ENCODE measurements at regions not wholly inside any gene's neighbourhood (a gene's known extent, or its start where the extent isn't known, plus 50 kb on each side); places are given as distances from the start of the nearest gene placed in this dataset.

DNA sequence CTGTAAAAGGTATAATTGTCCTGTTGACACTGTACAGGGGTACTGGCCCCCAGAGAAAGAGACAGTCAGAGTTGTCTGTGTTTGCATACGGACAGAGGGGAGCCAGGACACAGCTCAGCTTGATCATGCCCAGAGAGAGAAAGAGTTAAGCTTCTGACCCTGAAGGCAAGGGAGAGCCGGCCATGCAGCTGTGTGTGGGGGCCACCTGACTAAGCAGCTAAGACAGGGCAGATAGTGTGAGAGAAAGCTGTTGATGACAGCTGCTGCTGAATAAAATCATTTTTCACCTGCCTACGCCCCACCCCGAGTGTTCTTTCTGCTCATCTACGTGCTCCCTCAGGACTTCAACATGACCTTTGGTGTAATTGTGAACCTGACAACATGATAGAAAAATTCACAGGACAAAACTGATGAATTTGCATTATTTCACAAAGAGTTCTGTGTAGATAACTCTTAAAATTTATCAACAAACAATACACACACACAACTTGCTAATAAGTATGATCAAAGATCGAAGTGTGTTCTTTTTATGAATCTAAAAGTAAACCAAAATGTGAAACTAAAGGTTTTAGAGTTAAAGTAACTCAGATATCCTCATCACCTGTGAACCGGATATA, 1294.3 kb upstream of the ATXN8OS start:
- no peak for ATAC-seq
- H3K27ac ChIP-seq: no peak overlapping the region
- no peak for DNase-seq
- no peaks in the 10 kb centered on the region for H3K9me3 ChIP-seq
- no peak overlapping the region for H3K4me3 ChIP-seq
- no peaks in the 10 kb centered on the region for H3K36me3 ChIP-seq
- no peaks in the 10 kb centered on the region for H3K27me3 ChIP-seq (ENCODE audit: low read depth)
- H3K4me1 ChIP-seq: no peaks in the 10 kb centered on the region
- intact Hi-C loops (cut with DNase I): no loop called here
- TF ChIP-seq, protein P1, sequence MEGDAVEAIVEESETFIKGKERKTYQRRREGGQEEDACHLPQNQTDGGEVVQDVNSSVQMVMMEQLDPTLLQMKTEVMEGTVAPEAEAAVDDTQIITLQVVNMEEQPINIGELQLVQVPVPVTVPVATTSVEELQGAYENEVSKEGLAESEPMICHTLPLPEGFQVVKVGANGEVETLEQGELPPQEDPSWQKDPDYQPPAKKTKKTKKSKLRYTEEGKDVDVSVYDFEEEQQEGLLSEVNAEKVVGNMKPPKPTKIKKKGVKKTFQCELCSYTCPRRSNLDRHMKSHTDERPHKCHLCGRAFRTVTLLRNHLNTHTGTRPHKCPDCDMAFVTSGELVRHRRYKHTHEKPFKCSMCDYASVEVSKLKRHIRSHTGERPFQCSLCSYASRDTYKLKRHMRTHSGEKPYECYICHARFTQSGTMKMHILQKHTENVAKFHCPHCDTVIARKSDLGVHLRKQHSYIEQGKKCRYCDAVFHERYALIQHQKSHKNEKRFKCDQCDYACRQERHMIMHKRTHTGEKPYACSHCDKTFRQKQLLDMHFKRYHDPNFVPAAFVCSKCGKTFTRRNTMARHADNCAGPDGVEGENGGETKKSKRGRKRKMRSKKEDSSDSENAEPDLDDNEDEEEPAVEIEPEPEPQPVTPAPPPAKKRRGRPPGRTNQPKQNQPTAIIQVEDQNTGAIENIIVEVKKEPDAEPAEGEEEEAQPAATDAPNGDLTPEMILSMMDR (IDR thresholded peaks at IDR 0.05): no peak

DNA sequence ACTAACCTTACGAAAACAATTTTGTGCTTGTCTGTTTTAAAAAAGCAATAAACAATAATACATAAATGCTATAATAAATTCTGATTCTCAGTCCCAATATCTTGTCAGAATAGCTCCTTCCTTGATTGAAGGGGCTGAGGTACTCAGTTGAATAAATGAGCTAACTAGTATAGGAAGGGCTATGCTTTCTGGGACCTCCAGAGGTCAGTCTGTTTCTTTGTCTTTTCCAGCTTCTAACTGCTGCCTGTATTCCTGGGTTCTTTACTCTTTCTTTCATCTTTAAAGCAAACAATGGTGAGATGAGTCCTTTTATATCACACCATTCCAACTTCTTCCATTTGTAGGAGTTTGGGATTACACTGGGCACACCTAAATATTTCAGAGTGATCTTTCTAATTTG, 1297.0 kb upstream of the ATXN8OS start:
- H3K4me3 ChIP-seq: no peak overlapping the region
- TF ChIP-seq, protein P1 (IDR thresholded peaks at IDR 0.05): no peak
- DNase-seq (no peak), ATAC-seq (no peak)
- no peaks in the 10 kb centered on the region for H3K36me3 ChIP-seq
- no peaks in the 10 kb centered on the region for H3K4me1 ChIP-seq
- H3K9me3 ChIP-seq: no peaks in the 10 kb centered on the region
- intact Hi-C loops (cut with DNase I): no loop called here
- H3K27ac ChIP-seq: no peak overlapping the region
- H3K27me3 ChIP-seq (ENCODE audit: low read depth): no peaks in the 10 kb centered on the region

DNA sequence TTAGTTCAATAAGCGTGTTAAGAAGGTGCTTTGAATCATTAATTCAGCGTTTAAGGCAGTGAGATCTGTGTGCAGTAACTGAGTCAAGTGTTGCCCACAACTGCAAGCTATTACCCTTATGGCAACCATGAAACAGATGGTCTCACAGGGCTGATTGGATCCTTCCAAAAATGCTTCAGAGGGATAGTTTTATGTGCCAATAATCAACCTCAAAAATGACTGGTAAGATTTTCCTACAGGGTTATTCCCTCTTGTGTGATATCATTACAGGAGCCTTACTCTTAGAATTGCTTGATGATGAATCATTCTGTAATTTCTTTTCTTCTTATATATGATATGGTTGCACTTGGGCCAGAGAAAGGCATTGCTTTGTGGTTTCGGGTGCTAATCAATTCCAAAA, 1299.2 kb upstream of the ATXN8OS start:
- ATAC-seq (no peak), DNase-seq (no peak)
- H3K27me3 ChIP-seq (ENCODE audit: low read depth): no peaks in the 10 kb centered on the region
- no peak overlapping the region for H3K27ac ChIP-seq
- no peaks in the 10 kb centered on the region for H3K36me3 ChIP-seq
- TF ChIP-seq, protein P1 (IDR thresholded peaks at IDR 0.05): no peak
- H3K9me3 ChIP-seq: no peaks in the 10 kb centered on the region
- no peak overlapping the region for H3K4me3 ChIP-seq
- intact Hi-C loops (cut with DNase I): no loop called here
- no peaks in the 10 kb centered on the region for H3K4me1 ChIP-seq

DNA sequence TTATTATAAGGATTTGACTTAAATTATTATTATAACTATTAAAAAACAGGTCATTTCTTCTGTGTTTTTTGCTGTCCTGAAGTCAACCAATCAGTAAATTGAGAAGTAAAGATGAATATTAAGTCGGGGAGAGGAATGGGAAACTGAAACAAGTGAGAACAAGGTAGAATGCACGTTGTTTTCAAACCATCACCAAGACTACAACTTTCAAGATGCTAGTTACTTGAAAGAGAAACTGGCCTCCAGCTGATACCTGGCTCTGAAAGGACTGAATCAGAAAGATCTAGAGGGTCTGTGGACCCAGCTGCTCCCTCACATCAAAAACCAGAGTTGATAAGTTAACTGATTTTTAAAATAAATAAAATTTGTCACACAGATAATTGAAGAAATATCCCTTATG, 1301.5 kb upstream of the ATXN8OS start:
- H3K27me3 ChIP-seq (ENCODE audit: low read depth): no peaks in the 10 kb centered on the region
- intact Hi-C loops (cut with DNase I): no loop called here
- ATAC-seq: no peak

DNA sequence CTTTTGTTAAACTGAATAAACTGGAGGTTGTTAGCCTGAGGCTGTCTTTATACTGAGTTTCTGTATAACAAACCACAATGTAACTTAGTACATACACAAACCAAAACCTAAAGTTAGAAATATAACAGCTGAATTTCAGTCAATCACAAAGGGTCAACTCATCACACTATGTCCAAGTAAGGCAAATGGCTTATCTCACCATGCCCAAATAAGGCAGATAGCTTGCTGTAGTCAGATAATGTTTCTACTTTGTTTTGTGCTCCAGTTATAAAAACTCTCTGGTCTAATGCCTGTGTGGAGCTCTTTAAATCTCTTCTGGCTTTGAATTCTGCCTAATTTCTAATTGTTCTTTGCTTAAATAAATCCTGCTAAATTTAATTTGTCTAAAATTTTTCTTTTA, 1323.4 kb upstream of the ATXN8OS start:
- no peaks in the 10 kb centered on the region for H3K9me3 ChIP-seq
- TF ChIP-seq, protein P1 (IDR thresholded peaks at IDR 0.05): no peak
- no peaks in the 10 kb centered on the region for H3K36me3 ChIP-seq
- DNase-seq (no peak), ATAC-seq (no peak)
- H3K4me3 ChIP-seq: no peak overlapping the region
- H3K27ac ChIP-seq: no peak overlapping the region
- H3K4me1 ChIP-seq: no peaks in the 10 kb centered on the region
- intact Hi-C loops (cut with DNase I): no loop called here
- H3K27me3 ChIP-seq (ENCODE audit: low read depth): no peaks in the 10 kb centered on the region

More for the DNA sequence above, 1301.5 kb upstream of the ATXN8OS start:
- TF ChIP-seq, protein P1 (IDR thresholded peaks at IDR 0.05): no peak
- H3K4me1 ChIP-seq: no peaks in the 10 kb centered on the region
- H3K4me3 ChIP-seq: no peak overlapping the region
- H3K9me3 ChIP-seq: peaks cover 3% of the 10 kb centered on the region
- no peaks in the 10 kb centered on the region for H3K36me3 ChIP-seq
- no peak for DNase-seq
- H3K27ac ChIP-seq: no peak overlapping the region

Data from lower lobe of right lung (tissue), 2 donors.